ENCODE measurements at regions not wholly inside any gene's neighbourhood (a gene's known extent, or its start where the extent isn't known, plus 50 kb on each side); places are given as distances from the start of the nearest gene placed in this dataset.

DNA sequence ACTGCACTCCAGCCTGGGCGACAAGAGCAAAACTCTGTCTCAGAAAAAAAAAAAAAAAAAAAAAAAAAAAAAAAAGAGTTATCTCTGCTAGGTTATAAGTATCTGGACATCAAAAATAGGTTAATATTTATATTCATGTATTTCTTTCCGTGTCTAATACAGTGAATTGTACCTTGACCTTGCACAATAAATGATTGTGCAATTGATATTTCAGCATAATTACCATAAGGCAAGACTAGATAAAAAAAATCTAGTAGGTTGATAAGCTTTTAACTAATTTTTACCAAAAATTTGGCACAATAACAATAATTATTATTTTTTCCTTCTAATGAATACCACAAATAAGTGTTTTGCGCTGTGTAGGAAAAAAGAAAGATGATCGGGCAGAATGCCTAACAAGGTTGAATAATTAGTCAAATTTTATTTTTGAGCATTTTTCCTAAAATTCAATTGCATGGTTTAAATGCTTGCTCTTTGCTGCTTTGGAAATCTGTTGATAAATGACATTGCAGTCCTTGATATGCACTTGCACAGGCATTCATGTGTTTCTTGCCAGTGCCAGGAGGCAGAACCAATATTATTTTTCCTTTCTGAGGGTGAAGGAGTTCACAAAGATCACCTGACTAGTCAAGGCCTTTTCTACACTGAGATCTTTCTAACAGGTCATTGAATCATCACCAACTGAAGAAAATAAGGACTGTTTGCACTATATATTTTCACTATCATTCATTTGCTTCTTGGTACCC lies 127.5 kb downstream of the ARRDC3 start:
- TF ChIP-seq, protein P1, sequence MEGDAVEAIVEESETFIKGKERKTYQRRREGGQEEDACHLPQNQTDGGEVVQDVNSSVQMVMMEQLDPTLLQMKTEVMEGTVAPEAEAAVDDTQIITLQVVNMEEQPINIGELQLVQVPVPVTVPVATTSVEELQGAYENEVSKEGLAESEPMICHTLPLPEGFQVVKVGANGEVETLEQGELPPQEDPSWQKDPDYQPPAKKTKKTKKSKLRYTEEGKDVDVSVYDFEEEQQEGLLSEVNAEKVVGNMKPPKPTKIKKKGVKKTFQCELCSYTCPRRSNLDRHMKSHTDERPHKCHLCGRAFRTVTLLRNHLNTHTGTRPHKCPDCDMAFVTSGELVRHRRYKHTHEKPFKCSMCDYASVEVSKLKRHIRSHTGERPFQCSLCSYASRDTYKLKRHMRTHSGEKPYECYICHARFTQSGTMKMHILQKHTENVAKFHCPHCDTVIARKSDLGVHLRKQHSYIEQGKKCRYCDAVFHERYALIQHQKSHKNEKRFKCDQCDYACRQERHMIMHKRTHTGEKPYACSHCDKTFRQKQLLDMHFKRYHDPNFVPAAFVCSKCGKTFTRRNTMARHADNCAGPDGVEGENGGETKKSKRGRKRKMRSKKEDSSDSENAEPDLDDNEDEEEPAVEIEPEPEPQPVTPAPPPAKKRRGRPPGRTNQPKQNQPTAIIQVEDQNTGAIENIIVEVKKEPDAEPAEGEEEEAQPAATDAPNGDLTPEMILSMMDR (conservative IDR thresholded peaks at IDR 0.05; ENCODE audit: low read length) = no peak
- no peak for TF ChIP-seq EZH2phosphoT487 (IDR thresholded peaks at IDR 0.05; ENCODE audit: borderline replicate concordance)
